Upper lobe of left lung (tissue), 6 donors: ENCODE measurements at regions not wholly inside any gene's neighbourhood (a gene's known extent, or its start where the extent isn't known, plus 50 kb on each side); places are given as distances from the start of the nearest gene placed in this dataset.

Experiments
- ATAC-seq, 2 donors: fragments of 200-7000 bp; cut with Tn5 transposase; one replicate each; pipeline ENCODE4 v1.9.1; 2022; ENCODE audit warnings: mild to moderate bottlenecking in 2 of 2, moderate library complexity in 2 of 2; ENCODE audit not compliant: low FRiP score in 2 of 2
- DNase-seq, 2 donors: peaks; one replicate each; pipeline ENCODE4 v3.0.0-alpha.2; 2019 to 2020
- H3K27ac ChIP-seq, 4 donors: fragments of 200-600 bp; sonication (generic); one replicate each; pipeline ENCODE4 v1.5.1; 2016 to 2019
- H3K27me3 ChIP-seq, 4 donors: fragments of 200-600 bp; sonication (generic); one replicate each; pipeline ENCODE4 v1.5.1; 2017 to 2019
- H3K36me3 ChIP-seq, 4 donors: fragments of 200-600 bp; sonication (generic); one replicate each; pipeline ENCODE4 v1.5.1; 2016 to 2019
- H3K4me1 ChIP-seq, 4 donors: fragments of 200-600 bp; sonication (generic); one replicate each; pipeline ENCODE4 v1.5.1; 2018 to 2019
- H3K4me3 ChIP-seq, 4 donors: fragments of 200-600 bp; sonication (generic); one replicate each; pipeline ENCODE4 v1.5.1; 2017 to 2019; ENCODE audit warnings: mild to moderate bottlenecking in 2 of 4, moderate library complexity in 1 of 4
- H3K9me3 ChIP-seq, 4 donors: fragments of 200-600 bp; sonication (generic); one replicate each; pipeline ENCODE4 v1.5.1; 2018 to 2019
- CTCF ChIP-seq, 6 experiments: fragments of 450-650 bp in 4 of 6; fragments of 200-600 bp in 2 of 6; sonication (generic) in 2 of 6; IDR thresholded peaks; one replicate each; pipeline ENCODE4 v1.5.1; 2016 to 2019; ENCODE audit warnings: antibody characterized with exemption in 6 of 6
- EP300 ChIP-seq, 4 donors: sonication (generic); formaldehyde crosslinking; IDR thresholded peaks; one replicate each; pipeline ENCODE4 v1.5.1; 2017; ENCODE audit warnings: antibody characterized with exemption in 4 of 4, control low read depth in 2 of 4
- POLR2A ChIP-seq, 4 donors: fragments of 450-650 bp; IDR thresholded peaks; one replicate each; pipeline ENCODE4 v1.5.1; 2016 to 2017; ENCODE audit warnings: antibody characterized with exemption in 4 of 4, mild to moderate bottlenecking in 2 of 4
- POLR2AphosphoS5 ChIP-seq, 2 donors: sonication (generic); formaldehyde crosslinking; IDR thresholded peaks; one replicate each; pipeline ENCODE4 v1.5.1; 2017; ENCODE audit warnings: antibody characterized with exemption in 2 of 2
- WGBS, 2 donors: methylation state at CpG; one replicate each; pipeline ENCODE4 v1.1.5; 2017 to 2018; 5-methylcytosine and 5-hydroxymethylcytosine counted together
- donor health status: DM: no; HTN: no; CAD: no; lungs with moderate emphysema.
- donor health status: DM: no; HTN: yes; CAD: no; lungs with severe emphysema.

- ATAC-seq (no peak), DNase-seq (no peak)
- H3K27me3 ChIP-seq: no peaks in the 10 kb centered on the region
- H3K27ac ChIP-seq: no peak overlapping the region
- no peaks in the 10 kb centered on the region for H3K9me3 ChIP-seq
- H3K36me3 ChIP-seq: no peaks in the 10 kb centered on the region
- no peaks in the 10 kb centered on the region for H3K4me1 ChIP-seq
- TF ChIP-seq POLR2AphosphoS5 (IDR thresholded peaks at IDR 0.05) (no peak), CTCF (IDR thresholded peaks at IDR 0.05) (no peak), EP300 (IDR thresholded peaks at IDR 0.05) (no peak), POLR2A (IDR thresholded peaks at IDR 0.05) (no peak)
- no peak overlapping the region for H3K4me3 ChIP-seq
Observed at GRCh38 chr17:55900188-55900587, 149.3 kb downstream of the PCTP start.

DNA sequence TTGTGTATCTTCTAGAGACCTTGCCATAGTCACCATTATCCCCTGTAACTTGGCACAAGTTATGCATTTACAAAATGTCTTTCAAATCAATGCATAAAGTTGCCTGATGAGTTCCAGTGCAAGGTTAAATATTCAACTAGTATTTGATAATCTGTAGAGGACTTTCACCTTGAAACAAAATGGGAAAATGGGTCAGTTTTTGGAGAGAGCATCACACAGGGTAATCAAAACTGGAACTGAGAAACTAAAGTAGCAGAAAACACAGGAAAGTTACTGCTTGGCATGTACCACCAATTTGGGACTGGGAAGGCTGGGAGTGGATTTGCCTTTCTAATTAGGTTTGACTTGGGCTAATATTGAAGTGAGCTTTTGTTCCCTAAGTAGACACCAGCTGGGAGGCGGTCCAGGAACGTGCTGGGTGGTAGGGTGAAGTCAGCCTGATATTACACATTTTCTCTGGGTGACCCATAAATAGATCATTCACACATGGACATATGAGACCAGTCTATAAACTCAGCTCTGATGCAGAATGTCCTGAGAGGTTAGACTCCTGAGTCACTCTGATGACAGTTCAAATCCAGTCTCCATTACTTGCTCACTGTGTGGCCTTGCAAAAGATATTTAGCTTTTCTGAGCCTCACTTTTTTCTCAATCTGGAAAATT lies 152.3 kb downstream of the PCTP start:
- DNase-seq: no peak
- Histone ChIP-seq H3K36me3 (no peaks in the 10 kb centered on the region), H3K9me3 (no peaks in the 10 kb centered on the region), H3K4me1 (no peaks in the 10 kb centered on the region), H3K27ac (no peak overlapping the region), H3K4me3 (no peak overlapping the region), H3K27me3 (no peaks in the 10 kb centered on the region)
- peak in 1 of 2 donors; percentile 56 for ATAC-seq
- TF ChIP-seq CTCF (IDR thresholded peaks at IDR 0.05) (no peak), POLR2AphosphoS5 (IDR thresholded peaks at IDR 0.05) (no peak), POLR2A (IDR thresholded peaks at IDR 0.05) (no peak), EP300 (IDR thresholded peaks at IDR 0.05) (no peak)
- 71 to 78% methylated on average over 2 of the region's 2 CpGs for WGBS, 2 donors

DNA sequence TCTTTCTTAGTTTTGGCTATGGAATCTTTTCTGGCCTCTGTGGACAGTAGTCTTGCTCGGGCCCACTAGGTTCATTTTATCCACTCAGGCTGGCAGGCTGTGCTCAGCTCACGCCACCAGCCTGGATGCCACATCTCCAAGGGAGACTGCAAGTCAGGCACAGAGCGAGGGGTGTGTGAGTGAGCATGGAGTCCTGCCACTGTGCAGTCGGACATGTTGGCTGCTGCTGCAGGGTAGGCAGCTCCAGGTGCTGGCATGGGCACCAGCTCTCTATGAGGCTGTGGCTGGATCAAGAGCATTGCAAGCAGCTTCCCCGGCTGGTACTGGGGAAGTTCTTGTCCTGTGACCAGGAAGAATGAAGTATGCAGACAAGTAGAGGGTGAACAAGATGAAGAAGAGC lies 158.9 kb downstream of the PCTP start:
- no peak overlapping the region for H3K27ac ChIP-seq
- ATAC-seq: no peak
- H3K4me1 ChIP-seq: no peaks in the 10 kb centered on the region
- no peak for TF ChIP-seq POLR2AphosphoS5 (IDR thresholded peaks at IDR 0.05)
- TF ChIP-seq POLR2A (IDR thresholded peaks at IDR 0.05): no peak
- TF ChIP-seq EP300 (IDR thresholded peaks at IDR 0.05): no peak
- TF ChIP-seq CTCF (IDR thresholded peaks at IDR 0.05): no peak
- no peaks in the 10 kb centered on the region for H3K36me3 ChIP-seq
- no peak overlapping the region for H3K4me3 ChIP-seq
- 88 to 92% methylated on average over 4 to 5 of the region's 5 CpGs for WGBS, 2 donors
- no peaks in the 10 kb centered on the region for H3K9me3 ChIP-seq
- H3K27me3 ChIP-seq: no peaks in the 10 kb centered on the region
- DNase-seq: no peak

DNA sequence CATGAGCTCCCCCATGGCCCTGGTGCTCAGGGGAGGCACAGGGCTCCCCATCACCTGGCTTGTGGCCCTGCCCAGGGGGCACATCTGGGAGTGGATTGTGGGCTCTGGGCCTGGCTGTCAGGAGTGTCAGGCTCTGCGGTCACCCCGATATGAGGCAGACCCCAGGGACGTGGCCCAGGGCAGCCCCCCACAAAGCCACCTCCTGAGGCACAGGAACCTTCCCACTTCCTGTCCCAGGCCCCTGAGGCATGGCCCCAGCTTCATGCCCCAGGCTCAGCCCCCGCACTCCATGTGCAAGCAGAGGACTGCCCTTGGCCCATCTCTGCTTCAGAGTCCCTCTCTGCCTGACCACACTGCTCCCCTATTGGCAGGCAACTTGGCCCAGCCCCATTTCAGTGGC lies 160.3 kb downstream of the PCTP start:
- 88% methylated on average over 4 of the region's 4 CpGs; no CpG with 5 or more reads in 1 of the 2 donors for WGBS, 2 donors

More for the DNA sequence above, 160.3 kb downstream of the PCTP start:
- ATAC-seq (peak in 1 of 2 donors; percentile 23), DNase-seq (peak in 1 of 2 donors; percentile 44)
- Histone ChIP-seq H3K27ac (no peak overlapping the region), H3K36me3 (no peaks in the 10 kb centered on the region), H3K27me3 (no peaks in the 10 kb centered on the region), H3K9me3 (no peaks in the 10 kb centered on the region), H3K4me1 (no peaks in the 10 kb centered on the region), H3K4me3 (no peak overlapping the region)
- TF ChIP-seq CTCF (IDR thresholded peaks at IDR 0.05) (no peak), POLR2A (IDR thresholded peaks at IDR 0.05) (no peak), POLR2AphosphoS5 (IDR thresholded peaks at IDR 0.05) (no peak), EP300 (IDR thresholded peaks at IDR 0.05) (no peak)
